A549 (cell line): ENCODE measurements at regions not wholly inside any gene's neighbourhood (a gene's known extent, or its start where the extent isn't known, plus 50 kb on each side); places are given as distances from the start of the nearest gene placed in this dataset.

Source experiments
- ATAC-seq, 2 experiments: fragments of 200-7000 bp in 1 of 2; fragments of >200 bp in 1 of 2; cut with Nextera tagmentation in 1 of 2; cut with Tn5 transposase in 1 of 2; 3 replicates each; pipeline versions ENCODE4 v1.8.0 to v1.9.1; 2018 to 2020; ENCODE audit warnings: mild to moderate bottlenecking in 1 of 2, moderate library complexity in 1 of 2
- CTCF ChIA-PET: fragments of 300-600 bp; sonication (Branson Sonifier 250); formaldehyde crosslinking; extraction: SDS; loops from one replicate; lab custom pipeline; 2021; ENCODE audit warnings: antibody characterized with exemption, inconsistent platforms; lab: Yijun Ruan, JAX
- POLR2A ChIA-PET: fragments of 350-600 bp; formaldehyde crosslinking; extraction: SDS; loops from one replicate; lab custom pipeline; 2021; ENCODE audit warnings: antibody characterized with exemption, inconsistent platforms; lab: Yijun Ruan, JAX
- DNase-seq, 2 experiments: peaks; one replicate each; pipeline versions ENCODE4 v3.0.0 to v3.0.0-alpha.2; 2011 to 2016; ENCODE audit warnings: low read depth in 1 of 2, low spot score in 1 of 2
- FAIRE-seq: peaks from 2 replicates; lab custom pipeline; 2011; peaks lifted over from hg19 to GRCh38; lab: Jason Lieb, UNC
- H3K27ac ChIP-seq, 2 experiments: fragments of >200 bp; sonication (Bioruptor Twin); formaldehyde crosslinking; 3 replicates each; pipeline ENCODE4 v1.5.1; 2016 to 2017
- H3K4me1 ChIP-seq: fragments of >200 bp; sonication (Bioruptor Twin); formaldehyde crosslinking; 3 replicates; pipeline ENCODE4 v1.6.1; 2016
- H3K4me2 ChIP-seq: fragments of >200 bp; sonication (Bioruptor Twin); formaldehyde crosslinking; 3 replicates; pipeline ENCODE4 v1.6.1; 2016
- H3K4me3 ChIP-seq: fragments of >200 bp; sonication (Bioruptor Twin); formaldehyde crosslinking; 3 replicates; pipeline ENCODE4 v1.5.1; 2016
- H3K9me3 ChIP-seq: fragments of >200 bp; sonication (Bioruptor Twin); formaldehyde crosslinking; 3 replicates; pipeline ENCODE4 v1.6.1; 2016
- BHLHE40 ChIP-seq: IDR thresholded peaks from 2 replicates; pipeline ENCODE4 v1.6.1; 2012; ENCODE audit warnings: low read depth, low read length, inconsistent platforms
- CBX8 ChIP-seq: fragments of 200-600 bp; sonication (generic); IDR thresholded peaks from 2 replicates; pipeline ENCODE4 v1.6.1; 2016
- EHF ChIP-seq: fragments of 250-450 bp; sonication (Bioruptor Pico); IDR thresholded peaks from 2 replicates; pipeline ENCODE4 v1.5.0; 2020; ENCODE audit warnings: mild to moderate bottlenecking
- FOSB ChIP-seq: fragments of 250-450 bp; sonication (Bioruptor Pico); IDR thresholded peaks from 2 replicates; pipeline ENCODE4 v1.5.0; 2020; ENCODE audit warnings: mild to moderate bottlenecking, moderate library complexity
- FOSL2 ChIP-seq, 2 experiments: fragments of 450-650 bp in 1 of 2; fragments of >200 bp in 1 of 2; sonication (Bioruptor Twin) in 1 of 2; formaldehyde crosslinking; IDR thresholded peaks; 2 replicates each; pipeline versions ENCODE4 v1.5.0 to v1.6.1; 2016 to 2020; ENCODE audit warnings: mild to moderate bottlenecking in 1 of 2, moderate library complexity in 1 of 2
- FOXS1 ChIP-seq: fragments of 250-450 bp; sonication (Bioruptor Pico); IDR thresholded peaks from 2 replicates; pipeline ENCODE4 v1.5.0; 2020; ENCODE audit warnings: mild to moderate bottlenecking, moderate library complexity
- GATA3 ChIP-seq: IDR thresholded peaks from 2 replicates; pipeline ENCODE4 v1.6.1; 2012; ENCODE audit warnings: borderline replicate concordance
- HOXB13 ChIP-seq: fragments of 250-450 bp; sonication (Bioruptor Pico); IDR thresholded peaks from 2 replicates; pipeline ENCODE4 v1.5.0; 2020; ENCODE audit warnings: low read depth, mild to moderate bottlenecking, moderate library complexity
- HOXB5 ChIP-seq: fragments of 250-450 bp; sonication (Bioruptor Pico); IDR thresholded peaks from 2 replicates; pipeline ENCODE4 v1.5.0; 2020; ENCODE audit warnings: mild to moderate bottlenecking, moderate library complexity
- JUNB ChIP-seq: fragments of >200 bp; sonication (Bioruptor Twin); formaldehyde crosslinking; IDR thresholded peaks from 2 replicates; pipeline ENCODE4 v1.6.1; 2016
- KDM5A ChIP-seq: fragments of 200-600 bp; sonication (generic); IDR thresholded peaks from 2 replicates; pipeline ENCODE4 v1.6.1; 2016; ENCODE audit warnings: antibody characterized with exemption, mild to moderate bottlenecking
- MAFK ChIP-seq: fragments of 450-650 bp; IDR thresholded peaks from 2 replicates; pipeline ENCODE4 v1.6.1; 2014; ENCODE audit not compliant: partially characterized antibody
- MAZ ChIP-seq: fragments of 150-350 bp; IDR thresholded peaks from 2 replicates; pipeline ENCODE4 v1.6.1; 2014; ENCODE audit warnings: antibody characterized with exemption, low read depth, low read length, borderline replicate concordance
- MYC ChIP-seq: IDR thresholded peaks from 2 replicates; pipeline ENCODE4 v1.6.1; 2012; ENCODE audit warnings: mild to moderate bottlenecking, inconsistent platforms, low read length, improper control_type of control experiment, borderline replicate concordance
- NFE2L2 ChIP-seq: fragments of 150-350 bp; conservative IDR thresholded peaks from 2 replicates; pipeline ENCODE4 v1.6.1; 2014; ENCODE audit warnings: low read length
- POLR2A ChIP-seq: IDR thresholded peaks from 2 replicates; pipeline ENCODE4 v1.6.1; 2012; ENCODE audit warnings: mild to moderate bottlenecking, low read length
- RCOR1 ChIP-seq: fragments of 150-350 bp; IDR thresholded peaks from 2 replicates; pipeline ENCODE4 v1.6.1; 2014; ENCODE audit warnings: antibody characterized with exemption, low read length, low read depth
- SMC3 ChIP-seq: fragments of >200 bp; sonication (Bioruptor Twin); formaldehyde crosslinking; IDR thresholded peaks from 3 replicates; pipeline ENCODE4 v1.6.1; 2018; ENCODE audit warnings: inconsistent platforms
- SREBF2 ChIP-seq: fragments of 450-650 bp; IDR thresholded peaks from 2 replicates; pipeline ENCODE4 v1.6.1; 2014; ENCODE audit warnings: mild to moderate bottlenecking, moderate library complexity
- TFCP2L1 ChIP-seq: fragments of 250-450 bp; sonication (Bioruptor Pico); IDR thresholded peaks from 2 replicates; pipeline ENCODE4 v1.5.0; 2021; ENCODE audit warnings: mild to moderate bottlenecking
- TP53 ChIP-seq: fragments of 250-450 bp; sonication (Bioruptor Pico); IDR thresholded peaks from 2 replicates; pipeline ENCODE4 v1.5.0; 2021; ENCODE audit warnings: mild to moderate bottlenecking, moderate library complexity
- ZC3H11A ChIP-seq: fragments of 450-650 bp; IDR thresholded peaks from 2 replicates; pipeline ENCODE4 v1.6.1; 2014; ENCODE audit warnings: antibody characterized with exemption, mild to moderate bottlenecking
- ZFP36 ChIP-seq: fragments of 450-650 bp; IDR thresholded peaks from 2 replicates; pipeline ENCODE4 v1.6.1; 2014; ENCODE audit warnings: borderline replicate concordance; ENCODE audit not compliant: partially characterized antibody
- ZSCAN20 ChIP-seq: fragments of 250-450 bp; sonication (Bioruptor Pico); IDR thresholded peaks from 2 replicates; pipeline ENCODE4 v1.8.0; 2022; ENCODE audit warnings: mild to moderate bottlenecking, moderate library complexity
- WGBS: methylation state at CpG from one replicate; pipeline ENCODE4 v1.1.6; 2017; ENCODE audit errors: missing lambda C conversion rate; 5-methylcytosine and 5-hydroxymethylcytosine counted together
- TF ChIP-seq, protein P1 (sequence below): fragments of 450-650 bp; IDR thresholded peaks from 2 replicates; pipeline ENCODE4 v1.6.1; 2014; ENCODE audit warnings: antibody characterized with exemption
- TF ChIP-seq, protein P2 (sequence below): IDR thresholded peaks from 2 replicates; pipeline ENCODE4 v1.6.1; 2012
- TF ChIP-seq, protein P3 (sequence below): fragments of >200 bp; sonication (Bioruptor Twin); formaldehyde crosslinking; IDR thresholded peaks from 2 replicates; pipeline ENCODE4 v1.6.1; 2016
- TF ChIP-seq, protein P4 (sequence below): fragments of >200 bp; sonication (Bioruptor Twin); formaldehyde crosslinking; IDR thresholded peaks from 3 replicates; pipeline ENCODE4 v1.5.1; 2016
- TF ChIP-seq, protein P5 (sequence below): fragments of 250-450 bp; sonication (Bioruptor Pico); IDR thresholded peaks from 2 replicates; pipeline ENCODE4 v1.5.0; 2021; ENCODE audit warnings: mild to moderate bottlenecking, moderate library complexity, borderline replicate concordance
- TF ChIP-seq, protein P6 (sequence below): fragments of 200-600 bp; sonication (generic); IDR thresholded peaks from 2 replicates; pipeline ENCODE4 v1.6.1; 2016; ENCODE audit warnings: antibody characterized with exemption, mild to moderate bottlenecking, moderate library complexity

DNA sequence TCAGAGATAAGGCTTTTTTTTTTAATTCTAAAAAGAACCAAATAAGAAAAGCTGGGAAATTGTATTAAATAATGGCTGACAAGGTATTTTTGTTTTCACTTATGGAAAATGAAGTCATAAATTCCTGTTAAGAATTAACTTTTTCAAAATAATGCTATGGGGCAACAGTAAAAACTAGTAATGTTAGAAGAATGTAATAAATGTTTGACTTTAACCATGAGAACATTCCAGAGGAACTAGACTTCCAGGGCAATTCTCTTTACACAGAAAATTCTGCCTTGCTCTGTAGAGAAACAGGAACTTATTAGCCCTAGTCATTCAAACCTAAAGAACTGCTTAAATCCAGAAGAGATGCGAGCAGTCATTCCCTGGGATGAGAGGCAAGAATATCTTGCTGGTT, 571.1 kb downstream of the IPMK start (continued):
- TF ChIP-seq, protein P1, sequence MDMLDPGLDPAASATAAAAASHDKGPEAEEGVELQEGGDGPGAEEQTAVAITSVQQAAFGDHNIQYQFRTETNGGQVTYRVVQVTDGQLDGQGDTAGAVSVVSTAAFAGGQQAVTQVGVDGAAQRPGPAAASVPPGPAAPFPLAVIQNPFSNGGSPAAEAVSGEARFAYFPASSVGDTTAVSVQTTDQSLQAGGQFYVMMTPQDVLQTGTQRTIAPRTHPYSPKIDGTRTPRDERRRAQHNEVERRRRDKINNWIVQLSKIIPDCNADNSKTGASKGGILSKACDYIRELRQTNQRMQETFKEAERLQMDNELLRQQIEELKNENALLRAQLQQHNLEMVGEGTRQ = no peak
- TF ChIP-seq, protein P2, sequence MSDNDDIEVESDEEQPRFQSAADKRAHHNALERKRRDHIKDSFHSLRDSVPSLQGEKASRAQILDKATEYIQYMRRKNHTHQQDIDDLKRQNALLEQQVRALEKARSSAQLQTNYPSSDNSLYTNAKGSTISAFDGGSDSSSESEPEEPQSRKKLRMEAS = no peak
- TF ChIP-seq JUNB (peak; percentile 87), MAFK (peak; percentile 79), TP53 (CRISPR knock-in tag) (no peak), POLR2A (no peak), HOXB13 (CRISPR knock-in tag) (no peak), EHF (CRISPR knock-in tag) (no peak), GATA3 (peak; percentile 82; the same call in 1 of the 2 replicates), MYC (no peak), FOXS1 (no peak), ZSCAN20 (CRISPR knock-in tag) (no peak), ZFP36 (no peak), NFE2L2 (no peak), RCOR1 (no peak), MAZ (no peak), CBX8 (no peak), TFCP2L1 (CRISPR knock-in tag) (no peak), FOSL2 (IDR thresholded peaks at IDR 0.05) (peak; percentile 63), FOSL2 (CRISPR knock-in tag; IDR thresholded peaks at IDR 0.05) (peak; percentile 87)
- TF ChIP-seq, protein P3, sequence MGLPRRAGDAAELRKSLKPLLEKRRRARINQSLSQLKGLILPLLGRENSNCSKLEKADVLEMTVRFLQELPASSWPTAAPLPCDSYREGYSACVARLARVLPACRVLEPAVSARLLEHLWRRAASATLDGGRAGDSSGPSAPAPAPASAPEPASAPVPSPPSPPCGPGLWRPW = 0 out of 2 replicates have a peak, but pooled peaks have one; percentile 18
- TF ChIP-seq, protein P4, sequence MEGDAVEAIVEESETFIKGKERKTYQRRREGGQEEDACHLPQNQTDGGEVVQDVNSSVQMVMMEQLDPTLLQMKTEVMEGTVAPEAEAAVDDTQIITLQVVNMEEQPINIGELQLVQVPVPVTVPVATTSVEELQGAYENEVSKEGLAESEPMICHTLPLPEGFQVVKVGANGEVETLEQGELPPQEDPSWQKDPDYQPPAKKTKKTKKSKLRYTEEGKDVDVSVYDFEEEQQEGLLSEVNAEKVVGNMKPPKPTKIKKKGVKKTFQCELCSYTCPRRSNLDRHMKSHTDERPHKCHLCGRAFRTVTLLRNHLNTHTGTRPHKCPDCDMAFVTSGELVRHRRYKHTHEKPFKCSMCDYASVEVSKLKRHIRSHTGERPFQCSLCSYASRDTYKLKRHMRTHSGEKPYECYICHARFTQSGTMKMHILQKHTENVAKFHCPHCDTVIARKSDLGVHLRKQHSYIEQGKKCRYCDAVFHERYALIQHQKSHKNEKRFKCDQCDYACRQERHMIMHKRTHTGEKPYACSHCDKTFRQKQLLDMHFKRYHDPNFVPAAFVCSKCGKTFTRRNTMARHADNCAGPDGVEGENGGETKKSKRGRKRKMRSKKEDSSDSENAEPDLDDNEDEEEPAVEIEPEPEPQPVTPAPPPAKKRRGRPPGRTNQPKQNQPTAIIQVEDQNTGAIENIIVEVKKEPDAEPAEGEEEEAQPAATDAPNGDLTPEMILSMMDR = no peak
- TF ChIP-seq, protein P5, sequence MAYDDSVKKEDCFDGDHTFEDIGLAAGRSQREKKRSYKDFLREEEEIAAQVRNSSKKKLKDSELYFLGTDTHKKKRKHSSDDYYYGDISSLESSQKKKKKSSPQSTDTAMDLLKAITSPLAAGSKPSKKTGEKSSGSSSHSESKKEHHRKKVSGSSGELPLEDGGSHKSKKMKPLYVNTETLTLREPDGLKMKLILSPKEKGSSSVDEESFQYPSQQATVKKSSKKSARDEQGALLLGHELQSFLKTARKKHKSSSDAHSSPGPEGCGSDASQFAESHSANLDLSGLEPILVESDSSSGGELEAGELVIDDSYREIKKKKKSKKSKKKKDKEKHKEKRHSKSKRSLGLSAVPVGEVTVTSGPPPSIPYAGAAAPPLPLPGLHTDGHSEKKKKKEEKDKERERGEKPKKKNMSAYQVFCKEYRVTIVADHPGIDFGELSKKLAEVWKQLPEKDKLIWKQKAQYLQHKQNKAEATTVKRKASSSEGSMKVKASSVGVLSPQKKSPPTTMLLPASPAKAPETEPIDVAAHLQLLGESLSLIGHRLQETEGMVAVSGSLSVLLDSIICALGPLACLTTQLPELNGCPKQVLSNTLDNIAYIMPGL (CRISPR knock-in tag) = no peak
- TF ChIP-seq, all 56 proteins: peak for 11

DNA sequence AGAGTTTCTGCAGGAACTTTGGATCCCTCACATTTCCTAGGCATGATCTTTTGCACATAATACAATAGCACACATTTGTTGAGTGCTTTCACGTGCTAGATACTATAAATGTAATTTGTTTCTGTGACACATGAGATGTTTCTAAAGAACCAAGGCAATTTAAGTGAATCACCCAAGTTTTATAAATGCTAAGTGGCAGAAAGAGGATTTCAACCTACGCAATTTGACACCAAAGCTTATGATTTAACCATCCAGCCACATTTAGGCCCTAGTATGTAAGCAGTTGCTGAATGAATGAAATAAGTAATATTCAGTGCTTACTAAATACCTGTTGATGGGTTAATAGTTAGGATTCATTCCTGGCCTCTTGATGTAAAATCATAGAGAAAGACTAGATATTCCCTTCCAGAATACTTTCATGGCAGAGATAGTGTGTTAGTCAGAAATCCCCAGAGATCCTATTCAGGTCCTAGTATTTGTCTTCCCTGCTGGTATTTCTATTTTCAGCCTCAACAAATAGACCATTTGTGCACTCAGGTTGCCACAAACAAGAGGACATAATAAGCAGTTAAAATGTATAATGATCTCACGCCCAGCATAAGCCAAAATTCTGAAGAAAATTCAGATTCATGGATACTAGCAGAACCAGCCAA, 572.6 kb downstream of the IPMK start:
- FAIRE-seq (peak; percentile 83), DNase-seq (no peak), ATAC-seq (no peak)
- ChIA-PET CTCF (interaction anchor here (1.1 kb wide), 1 partner anchor 370 kb away, joined by 3 read pairs; no protein-coding TSS in a partner anchor), POLR2A (no interaction called here)
- H3K9me3 ChIP-seq = no peaks in the 10 kb centered on the region
- WGBS = 80% methylated on average over 3 of the region's 3 CpGs
- peak overlapping the region; percentile 70 to 86; a peak in 5 of 6 replicates for H3K27ac ChIP-seq
- no peak overlapping the region for H3K4me3 ChIP-seq
- peak overlapping the region; percentile 74; the same call in 2 of the 3 replicates for H3K4me2 ChIP-seq
- peaks cover 72% of the 10 kb centered on the region for H3K4me1 ChIP-seq
- TF ChIP-seq HOXB5 (CRISPR knock-in tag) (no peak), BHLHE40 (no peak), SREBF2 (no peak), MAZ (no peak), ZC3H11A (no peak), TFCP2L1 (CRISPR knock-in tag) (no peak), KDM5A (no peak), FOSB (CRISPR knock-in tag) (no peak), JUNB (no peak), TP53 (CRISPR knock-in tag) (no peak), SMC3 (no peak)
- TF ChIP-seq, protein P6, sequence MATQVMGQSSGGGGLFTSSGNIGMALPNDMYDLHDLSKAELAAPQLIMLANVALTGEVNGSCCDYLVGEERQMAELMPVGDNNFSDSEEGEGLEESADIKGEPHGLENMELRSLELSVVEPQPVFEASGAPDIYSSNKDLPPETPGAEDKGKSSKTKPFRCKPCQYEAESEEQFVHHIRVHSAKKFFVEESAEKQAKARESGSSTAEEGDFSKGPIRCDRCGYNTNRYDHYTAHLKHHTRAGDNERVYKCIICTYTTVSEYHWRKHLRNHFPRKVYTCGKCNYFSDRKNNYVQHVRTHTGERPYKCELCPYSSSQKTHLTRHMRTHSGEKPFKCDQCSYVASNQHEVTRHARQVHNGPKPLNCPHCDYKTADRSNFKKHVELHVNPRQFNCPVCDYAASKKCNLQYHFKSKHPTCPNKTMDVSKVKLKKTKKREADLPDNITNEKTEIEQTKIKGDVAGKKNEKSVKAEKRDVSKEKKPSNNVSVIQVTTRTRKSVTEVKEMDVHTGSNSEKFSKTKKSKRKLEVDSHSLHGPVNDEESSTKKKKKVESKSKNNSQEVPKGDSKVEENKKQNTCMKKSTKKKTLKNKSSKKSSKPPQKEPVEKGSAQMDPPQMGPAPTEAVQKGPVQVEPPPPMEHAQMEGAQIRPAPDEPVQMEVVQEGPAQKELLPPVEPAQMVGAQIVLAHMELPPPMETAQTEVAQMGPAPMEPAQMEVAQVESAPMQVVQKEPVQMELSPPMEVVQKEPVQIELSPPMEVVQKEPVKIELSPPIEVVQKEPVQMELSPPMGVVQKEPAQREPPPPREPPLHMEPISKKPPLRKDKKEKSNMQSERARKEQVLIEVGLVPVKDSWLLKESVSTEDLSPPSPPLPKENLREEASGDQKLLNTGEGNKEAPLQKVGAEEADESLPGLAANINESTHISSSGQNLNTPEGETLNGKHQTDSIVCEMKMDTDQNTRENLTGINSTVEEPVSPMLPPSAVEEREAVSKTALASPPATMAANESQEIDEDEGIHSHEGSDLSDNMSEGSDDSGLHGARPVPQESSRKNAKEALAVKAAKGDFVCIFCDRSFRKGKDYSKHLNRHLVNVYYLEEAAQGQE = no peak
- TF ChIP-seq, protein P3 = no peak
